Neural cell (in vitro differentiated cells): ENCODE measurements at regions not wholly inside any gene's neighbourhood (a gene's known extent, or its start where the extent isn't known, plus 50 kb on each side); places are given as distances from the start of the nearest gene placed in this dataset.

Source experiments
- H2AFZ ChIP-seq: fragments of 200-600, 300-800 bp; sonication (generic), shearing (Covaris generic); 2 replicates; pipeline ENCODE4 v1.6.0; 2014; ENCODE audit warnings: low read depth, mild to moderate bottlenecking, antibody characterized with exemption, low read length, moderate library complexity
- H3F3A ChIP-seq: fragments of 200-600 bp; shearing (Covaris generic); 2 replicates; pipeline ENCODE4 v1.6.1; 2016; ENCODE audit warnings: mild to moderate bottlenecking, moderate library complexity, mixed read lengths, antibody characterized with exemption, low read length; ENCODE audit not compliant: insufficient read depth, poor library complexity, severe bottlenecking
- H3K27ac ChIP-seq: fragments of 200-600, 300-800 bp; sonication (generic), shearing (Covaris generic); 2 replicates; pipeline ENCODE4 v1.5.1; 2014; ENCODE audit warnings: mild to moderate bottlenecking, low read length, moderate library complexity
- H3K27me3 ChIP-seq: fragments of 300-800, 200-600 bp; sonication (generic), shearing (Covaris generic); 2 replicates; pipeline ENCODE4 v1.6.0; 2014; ENCODE audit warnings: mild to moderate bottlenecking, low read depth, low read length, moderate library complexity; ENCODE audit not compliant: insufficient read depth
- H3K36me3 ChIP-seq: fragments of 300-800, 200-600 bp; sonication (generic), shearing (Covaris generic); 2 replicates; pipeline ENCODE4 v1.5.1; 2014; ENCODE audit warnings: mild to moderate bottlenecking, antibody characterized with exemption, low read length, moderate library complexity; ENCODE audit not compliant: insufficient read depth
- H3K4me2 ChIP-seq: fragments of 300-800, 200-600 bp; sonication (generic), shearing (Covaris generic); 2 replicates; pipeline ENCODE4 v1.6.0; 2014; ENCODE audit warnings: mild to moderate bottlenecking, low read length
- H3K4me3 ChIP-seq: fragments of 300-800, 200-600 bp; sonication (generic), shearing (Covaris generic); 2 replicates; pipeline ENCODE4 v1.5.1; 2014; ENCODE audit warnings: mild to moderate bottlenecking, low read length, moderate library complexity
- H3K79me2 ChIP-seq: fragments of 200-600 bp; shearing (Covaris generic); replicated peaks from 2 replicates; pipeline ENCODE4 v1.6.0; 2014; ENCODE audit warnings: mild to moderate bottlenecking, low read length, moderate library complexity; ENCODE audit not compliant: insufficient read depth
- H3K9ac ChIP-seq: fragments of 300-800, 200-600 bp; sonication (generic), shearing (Covaris generic); 2 replicates; pipeline ENCODE4 v1.6.1; 2016; ENCODE audit warnings: mild to moderate bottlenecking, low read length, mixed read lengths
- H3K9me2 ChIP-seq: fragments of 200-600 bp; shearing (Covaris generic); 2 replicates; pipeline ENCODE4 v1.6.1; 2016; ENCODE audit warnings: mild to moderate bottlenecking, low read length, mixed read lengths; ENCODE audit not compliant: insufficient read depth
- H3K9me3 ChIP-seq: fragments of 200-600, 300-800 bp; sonication (generic), shearing (Covaris generic); 2 replicates; pipeline ENCODE4 v1.6.1; 2016; ENCODE audit warnings: mild to moderate bottlenecking, mixed run types, low read length, moderate library complexity, mixed read lengths
- H4K20me1 ChIP-seq: fragments of 200-600 bp; shearing (Covaris generic); 2 replicates; pipeline ENCODE4 v1.6.1; 2016; ENCODE audit warnings: mild to moderate bottlenecking, mixed run types; ENCODE audit not compliant: insufficient read depth
- EP300 ChIP-seq: fragments of 450-650 bp; conservative IDR thresholded peaks from 2 replicates; pipeline ENCODE4 v1.6.1; 2014; ENCODE audit warnings: antibody characterized with exemption, mild to moderate bottlenecking, moderate library complexity; ENCODE audit not compliant: poor library complexity, severe bottlenecking
- EZH2 ChIP-seq: fragments of 200-600, 300-800 bp; shearing (Covaris generic), sonication (generic); IDR thresholded peaks from 2 replicates; pipeline ENCODE4 v1.6.1; 2014; ENCODE audit warnings: antibody characterized with exemption, low read length, borderline replicate concordance, mild to moderate bottlenecking; ENCODE audit not compliant: insufficient read depth, poor library complexity, severe bottlenecking
- MXI1 ChIP-seq: fragments of 450-650 bp; conservative IDR thresholded peaks from 2 replicates; pipeline ENCODE4 v1.6.1; 2014; ENCODE audit warnings: antibody characterized with exemption, mild to moderate bottlenecking; ENCODE audit not compliant: poor library complexity, severe bottlenecking
- POLR2AphosphoS5 ChIP-seq: IDR thresholded peaks from 2 replicates; pipeline ENCODE4 v1.6.1; 2012
- RAD21 ChIP-seq: fragments of 450-650 bp; conservative IDR thresholded peaks from 2 replicates; pipeline ENCODE4 v1.6.1; 2014; ENCODE audit warnings: antibody characterized with exemption, mild to moderate bottlenecking, moderate library complexity
- SMC3 ChIP-seq: fragments of 450-650 bp; conservative IDR thresholded peaks from 2 replicates; pipeline ENCODE4 v1.6.1; 2014; ENCODE audit warnings: antibody characterized with exemption, mild to moderate bottlenecking, moderate library complexity; ENCODE audit not compliant: poor library complexity
- TAF1 ChIP-seq: IDR thresholded peaks from 2 replicates; pipeline ENCODE4 v1.6.1; 2012; ENCODE audit warnings: low read depth
- TF ChIP-seq, protein P1 (sequence below): IDR thresholded peaks from 2 replicates; pipeline ENCODE4 v1.6.1; 2012; ENCODE audit warnings: borderline replicate concordance
- TF ChIP-seq, protein P2 (sequence below): fragments of 450-650 bp; IDR thresholded peaks from 2 replicates; pipeline ENCODE4 v1.5.1; 2014; ENCODE audit warnings: antibody characterized with exemption, mild to moderate bottlenecking, moderate library complexity; ENCODE audit not compliant: poor library complexity, severe bottlenecking

DNA sequence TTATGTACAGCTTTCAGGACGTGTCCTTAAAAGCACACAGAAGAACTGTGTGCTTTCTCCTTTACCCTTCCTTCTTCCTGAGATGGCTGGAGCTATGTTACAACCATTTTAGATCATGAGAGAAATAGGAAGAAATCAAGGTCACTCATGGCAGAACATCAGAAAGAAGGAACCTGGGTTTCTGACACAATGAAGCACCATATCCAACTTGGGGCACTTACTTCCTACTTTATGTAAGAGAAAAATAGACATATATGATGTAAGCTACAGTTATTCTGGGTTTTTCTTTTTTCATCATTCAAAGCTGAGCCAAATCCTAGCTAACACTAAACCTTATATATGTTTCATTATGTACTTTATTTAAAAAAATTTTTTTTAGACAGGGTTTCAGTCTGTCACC, 79.5 kb downstream of the FAM161A start:
- no peaks in the 10 kb centered on the region for H3F3A ChIP-seq
- TF ChIP-seq MXI1 (no peak), POLR2AphosphoS5 (no peak), EP300 (no peak), EZH2 (no peak), SMC3 (no peak), RAD21 (no peak), TAF1 (no peak)
- TF ChIP-seq, protein P1, sequence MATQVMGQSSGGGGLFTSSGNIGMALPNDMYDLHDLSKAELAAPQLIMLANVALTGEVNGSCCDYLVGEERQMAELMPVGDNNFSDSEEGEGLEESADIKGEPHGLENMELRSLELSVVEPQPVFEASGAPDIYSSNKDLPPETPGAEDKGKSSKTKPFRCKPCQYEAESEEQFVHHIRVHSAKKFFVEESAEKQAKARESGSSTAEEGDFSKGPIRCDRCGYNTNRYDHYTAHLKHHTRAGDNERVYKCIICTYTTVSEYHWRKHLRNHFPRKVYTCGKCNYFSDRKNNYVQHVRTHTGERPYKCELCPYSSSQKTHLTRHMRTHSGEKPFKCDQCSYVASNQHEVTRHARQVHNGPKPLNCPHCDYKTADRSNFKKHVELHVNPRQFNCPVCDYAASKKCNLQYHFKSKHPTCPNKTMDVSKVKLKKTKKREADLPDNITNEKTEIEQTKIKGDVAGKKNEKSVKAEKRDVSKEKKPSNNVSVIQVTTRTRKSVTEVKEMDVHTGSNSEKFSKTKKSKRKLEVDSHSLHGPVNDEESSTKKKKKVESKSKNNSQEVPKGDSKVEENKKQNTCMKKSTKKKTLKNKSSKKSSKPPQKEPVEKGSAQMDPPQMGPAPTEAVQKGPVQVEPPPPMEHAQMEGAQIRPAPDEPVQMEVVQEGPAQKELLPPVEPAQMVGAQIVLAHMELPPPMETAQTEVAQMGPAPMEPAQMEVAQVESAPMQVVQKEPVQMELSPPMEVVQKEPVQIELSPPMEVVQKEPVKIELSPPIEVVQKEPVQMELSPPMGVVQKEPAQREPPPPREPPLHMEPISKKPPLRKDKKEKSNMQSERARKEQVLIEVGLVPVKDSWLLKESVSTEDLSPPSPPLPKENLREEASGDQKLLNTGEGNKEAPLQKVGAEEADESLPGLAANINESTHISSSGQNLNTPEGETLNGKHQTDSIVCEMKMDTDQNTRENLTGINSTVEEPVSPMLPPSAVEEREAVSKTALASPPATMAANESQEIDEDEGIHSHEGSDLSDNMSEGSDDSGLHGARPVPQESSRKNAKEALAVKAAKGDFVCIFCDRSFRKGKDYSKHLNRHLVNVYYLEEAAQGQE: no peak
- TF ChIP-seq, protein P2, sequence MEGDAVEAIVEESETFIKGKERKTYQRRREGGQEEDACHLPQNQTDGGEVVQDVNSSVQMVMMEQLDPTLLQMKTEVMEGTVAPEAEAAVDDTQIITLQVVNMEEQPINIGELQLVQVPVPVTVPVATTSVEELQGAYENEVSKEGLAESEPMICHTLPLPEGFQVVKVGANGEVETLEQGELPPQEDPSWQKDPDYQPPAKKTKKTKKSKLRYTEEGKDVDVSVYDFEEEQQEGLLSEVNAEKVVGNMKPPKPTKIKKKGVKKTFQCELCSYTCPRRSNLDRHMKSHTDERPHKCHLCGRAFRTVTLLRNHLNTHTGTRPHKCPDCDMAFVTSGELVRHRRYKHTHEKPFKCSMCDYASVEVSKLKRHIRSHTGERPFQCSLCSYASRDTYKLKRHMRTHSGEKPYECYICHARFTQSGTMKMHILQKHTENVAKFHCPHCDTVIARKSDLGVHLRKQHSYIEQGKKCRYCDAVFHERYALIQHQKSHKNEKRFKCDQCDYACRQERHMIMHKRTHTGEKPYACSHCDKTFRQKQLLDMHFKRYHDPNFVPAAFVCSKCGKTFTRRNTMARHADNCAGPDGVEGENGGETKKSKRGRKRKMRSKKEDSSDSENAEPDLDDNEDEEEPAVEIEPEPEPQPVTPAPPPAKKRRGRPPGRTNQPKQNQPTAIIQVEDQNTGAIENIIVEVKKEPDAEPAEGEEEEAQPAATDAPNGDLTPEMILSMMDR: no peak
- H3K79me2 ChIP-seq: no peaks in the 10 kb centered on the region

DNA sequence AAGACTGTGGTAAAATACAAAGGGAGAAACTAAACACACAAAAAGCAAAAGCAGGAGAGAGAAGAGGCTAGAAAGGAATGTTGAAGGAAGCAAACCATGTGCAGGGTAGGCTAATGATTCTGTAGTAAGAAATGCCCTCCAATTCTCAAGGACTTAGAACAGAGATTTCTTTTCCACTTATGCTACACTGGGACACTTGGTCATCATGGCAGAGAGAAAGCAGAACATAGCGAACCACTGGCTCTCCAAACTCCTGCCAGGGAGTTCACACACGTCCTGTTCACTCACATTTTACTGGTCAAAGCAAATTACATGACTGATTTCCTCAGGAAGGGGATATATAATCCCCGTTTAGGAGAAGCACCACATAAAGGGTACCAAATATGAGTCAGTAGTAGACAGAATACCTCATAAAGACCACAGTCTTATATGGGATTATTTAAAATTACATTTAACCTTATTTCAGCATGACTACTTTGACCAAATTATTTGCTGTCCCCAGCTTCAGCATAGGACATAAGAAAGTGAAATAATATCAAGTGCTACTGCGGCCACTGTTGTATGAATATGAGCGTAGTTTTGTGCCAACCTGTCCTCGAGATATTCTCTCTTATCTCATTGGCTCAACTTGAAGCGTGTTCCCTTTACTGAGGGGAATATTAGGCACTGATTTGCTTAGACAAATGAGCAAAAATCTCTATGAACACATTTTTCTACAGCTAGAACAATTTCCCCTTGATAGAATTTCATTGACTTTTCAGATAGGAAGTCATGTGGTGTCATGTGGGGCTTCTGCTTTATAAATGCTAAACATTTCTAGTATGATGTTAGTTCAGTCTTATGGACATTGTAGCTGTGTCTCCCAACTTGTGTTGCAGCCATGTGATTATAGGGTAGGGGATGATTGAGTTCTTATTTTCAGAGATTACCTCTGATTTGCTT, 81.7 kb downstream of the FAM161A start:
- Histone ChIP-seq H3F3A (no peaks in the 10 kb centered on the region), H3K9me3 (no peaks in the 10 kb centered on the region), H4K20me1 (no peaks in the 10 kb centered on the region), H3K36me3 (no peaks in the 10 kb centered on the region), H3K9me2 (no peaks in the 10 kb centered on the region), H3K27me3 (no peaks in the 10 kb centered on the region), H3K9ac (no peak overlapping the region), H3K4me2 (no peak overlapping the region), H2AFZ (no peak overlapping the region), H3K4me3 (no peak overlapping the region), H3K79me2 (no peaks in the 10 kb centered on the region), H3K27ac (no peak overlapping the region)
- TF ChIP-seq SMC3: no peak
- TF ChIP-seq RAD21: no peak
- no peak for TF ChIP-seq MXI1
- no peak for TF ChIP-seq EZH2
- TF ChIP-seq EP300: no peak
- TF ChIP-seq TAF1: no peak
- TF ChIP-seq, protein P2: no peak
- TF ChIP-seq POLR2AphosphoS5: no peak
- TF ChIP-seq, protein P1: no peak

More for the DNA sequence above, 79.5 kb downstream of the FAM161A start:
- H3K9me3 ChIP-seq: no peaks in the 10 kb centered on the region
- H3K4me3 ChIP-seq: no peak overlapping the region
- no peak overlapping the region for H3K27ac ChIP-seq
- no peak overlapping the region for H3K9ac ChIP-seq
- no peak overlapping the region for H2AFZ ChIP-seq
- no peaks in the 10 kb centered on the region for H4K20me1 ChIP-seq
- no peaks in the 10 kb centered on the region for H3K9me2 ChIP-seq
- H3K27me3 ChIP-seq: no peaks in the 10 kb centered on the region
- H3K4me2 ChIP-seq: no peak overlapping the region
- H3K36me3 ChIP-seq: no peaks in the 10 kb centered on the region
